Bronchial epithelial cell (primary cell): ENCODE measurements at regions not wholly inside any gene's neighbourhood (a gene's known extent, or its start where the extent isn't known, plus 50 kb on each side); places are given as distances from the start of the nearest gene placed in this dataset.

ENCODE experiments used
- DNase-seq: peaks from one replicate; pipeline ENCODE4 v3.0.0-alpha.2; 2010; ENCODE audit warnings: low read depth
- FAIRE-seq: peaks from 2 replicates; lab custom pipeline; 2011; peaks lifted over from hg19 to GRCh38; lab: Jason Lieb, UNC
- H3K27me3 ChIP-seq: 2 replicates; pipeline ENCODE4 v1.5.1; 2011; ENCODE audit warnings: low read length; ENCODE audit not compliant: control insufficient read depth, insufficient read depth
- H3K36me3 ChIP-seq: 2 replicates; pipeline ENCODE4 v1.5.1; 2011; ENCODE audit warnings: low read length; ENCODE audit not compliant: control insufficient read depth, insufficient read depth
- H3K4me3 ChIP-seq: 2 replicates; pipeline ENCODE4 v1.5.1; 2011; ENCODE audit warnings: mild to moderate bottlenecking, low read depth, low read length, control low read depth
- TF ChIP-seq, protein P1 (sequence below): IDR thresholded peaks from 2 replicates; pipeline ENCODE4 v1.5.1; 2011; ENCODE audit warnings: mild to moderate bottlenecking, moderate library complexity, low read length, control low read depth, inconsistent platforms; ENCODE audit not compliant: insufficient read depth, severe bottlenecking

DNA sequence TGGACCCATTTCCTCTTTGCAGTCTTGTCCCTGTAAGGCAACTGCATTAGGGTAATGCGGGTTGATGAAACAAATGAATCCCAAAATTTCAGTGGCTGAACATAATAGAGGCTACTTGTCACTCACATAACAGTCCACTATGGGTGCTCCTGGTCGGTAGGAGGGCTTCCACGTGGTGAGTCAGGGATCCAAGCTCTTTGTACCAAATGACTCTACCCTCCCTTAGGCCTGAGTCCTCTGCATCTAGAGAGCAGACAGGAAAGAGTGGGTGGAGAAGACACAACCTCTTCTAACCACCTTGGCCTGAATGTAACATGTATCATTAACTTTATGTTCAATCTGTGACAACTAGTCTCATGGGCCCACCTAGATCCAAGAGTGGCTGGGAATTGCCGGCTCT is 86.2 kb upstream of the HAAO start:
- TF ChIP-seq, protein P1, sequence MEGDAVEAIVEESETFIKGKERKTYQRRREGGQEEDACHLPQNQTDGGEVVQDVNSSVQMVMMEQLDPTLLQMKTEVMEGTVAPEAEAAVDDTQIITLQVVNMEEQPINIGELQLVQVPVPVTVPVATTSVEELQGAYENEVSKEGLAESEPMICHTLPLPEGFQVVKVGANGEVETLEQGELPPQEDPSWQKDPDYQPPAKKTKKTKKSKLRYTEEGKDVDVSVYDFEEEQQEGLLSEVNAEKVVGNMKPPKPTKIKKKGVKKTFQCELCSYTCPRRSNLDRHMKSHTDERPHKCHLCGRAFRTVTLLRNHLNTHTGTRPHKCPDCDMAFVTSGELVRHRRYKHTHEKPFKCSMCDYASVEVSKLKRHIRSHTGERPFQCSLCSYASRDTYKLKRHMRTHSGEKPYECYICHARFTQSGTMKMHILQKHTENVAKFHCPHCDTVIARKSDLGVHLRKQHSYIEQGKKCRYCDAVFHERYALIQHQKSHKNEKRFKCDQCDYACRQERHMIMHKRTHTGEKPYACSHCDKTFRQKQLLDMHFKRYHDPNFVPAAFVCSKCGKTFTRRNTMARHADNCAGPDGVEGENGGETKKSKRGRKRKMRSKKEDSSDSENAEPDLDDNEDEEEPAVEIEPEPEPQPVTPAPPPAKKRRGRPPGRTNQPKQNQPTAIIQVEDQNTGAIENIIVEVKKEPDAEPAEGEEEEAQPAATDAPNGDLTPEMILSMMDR, result no peak
- H3K27me3 ChIP-seq, result no peaks in the 10 kb centered on the region
- H3K4me3 ChIP-seq, result no peak overlapping the region
- peak; percentile 44 for DNase-seq
- H3K36me3 ChIP-seq, result no peaks in the 10 kb centered on the region
- FAIRE-seq, result no peak

DNA sequence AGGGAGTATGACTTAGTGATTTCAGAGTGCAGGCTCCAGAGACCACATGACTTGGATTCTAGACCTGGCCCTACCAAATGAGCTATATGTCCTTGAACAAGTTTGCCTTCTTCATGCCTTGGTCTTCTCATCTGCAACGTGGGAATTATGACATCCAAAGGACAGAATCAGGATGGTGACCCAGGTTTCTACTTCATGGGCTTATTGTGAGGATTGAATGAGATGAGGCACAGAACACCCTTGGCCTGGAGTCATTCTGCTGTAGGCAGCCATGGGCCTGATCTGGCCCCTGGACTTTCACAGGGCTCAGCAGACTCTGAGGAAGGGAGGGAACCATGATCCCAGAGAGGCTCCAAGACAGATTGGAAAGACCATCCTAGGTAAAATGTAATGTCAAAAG is 85.6 kb upstream of the HAAO start:
- no peaks in the 10 kb centered on the region for H3K36me3 ChIP-seq
- no peak overlapping the region for H3K4me3 ChIP-seq
- no peaks in the 10 kb centered on the region for H3K27me3 ChIP-seq
- TF ChIP-seq, protein P1, result no peak
- FAIRE-seq, result no peak
- no peak for DNase-seq

DNA sequence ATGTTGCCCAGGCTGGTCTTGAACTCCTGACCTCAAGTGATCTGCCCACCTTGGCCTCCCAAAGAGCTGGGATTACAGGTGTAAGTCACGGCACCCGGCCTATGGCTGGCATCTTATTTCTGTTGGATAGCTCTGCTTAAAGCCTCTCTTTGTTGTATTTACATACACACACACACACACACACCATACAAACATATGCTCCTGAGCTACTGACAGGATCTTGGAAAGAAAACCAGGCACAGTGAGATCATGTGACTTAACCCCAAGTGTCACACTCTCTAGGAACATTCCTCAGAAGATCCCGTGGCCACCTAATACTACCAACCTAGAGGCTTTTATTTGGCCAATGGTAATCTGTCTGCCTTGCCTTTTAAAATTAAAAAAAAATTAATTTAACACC is 85.1 kb upstream of the HAAO start:
- no peak overlapping the region for H3K4me3 ChIP-seq
- TF ChIP-seq, protein P1, result no peak
- no peak for FAIRE-seq

DNA sequence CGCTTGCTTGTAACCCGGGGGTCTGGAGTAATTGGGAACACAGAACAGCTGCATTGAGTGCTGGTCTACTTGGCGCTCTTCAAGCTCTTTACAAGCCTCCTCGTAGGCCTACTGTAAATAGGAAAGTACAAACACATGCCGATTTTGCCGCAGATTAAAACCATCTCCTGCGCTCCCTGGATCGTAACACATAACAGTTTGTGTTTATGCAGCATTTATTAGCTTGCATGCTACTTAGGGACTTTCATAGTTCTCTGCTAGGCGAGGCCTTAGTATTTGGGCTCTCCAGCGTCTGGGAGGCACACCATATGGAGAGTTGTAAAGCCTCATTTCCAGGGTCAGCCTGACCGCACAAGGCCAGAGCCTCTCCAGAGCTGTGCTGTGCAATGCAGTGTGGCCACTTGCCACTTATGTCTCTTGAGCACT is 84.0 kb upstream of the HAAO start:
- TF ChIP-seq, protein P1, result no peak
- H3K36me3 ChIP-seq, result no peaks in the 10 kb centered on the region
- no peaks in the 10 kb centered on the region for H3K27me3 ChIP-seq
- DNase-seq (no peak), FAIRE-seq (no peak)
- no peak overlapping the region for H3K4me3 ChIP-seq

More for the DNA sequence above, 85.1 kb upstream of the HAAO start:
- Histone ChIP-seq H3K36me3 (no peaks in the 10 kb centered on the region), H3K27me3 (no peaks in the 10 kb centered on the region)
- DNase-seq, result no peak

DNA sequence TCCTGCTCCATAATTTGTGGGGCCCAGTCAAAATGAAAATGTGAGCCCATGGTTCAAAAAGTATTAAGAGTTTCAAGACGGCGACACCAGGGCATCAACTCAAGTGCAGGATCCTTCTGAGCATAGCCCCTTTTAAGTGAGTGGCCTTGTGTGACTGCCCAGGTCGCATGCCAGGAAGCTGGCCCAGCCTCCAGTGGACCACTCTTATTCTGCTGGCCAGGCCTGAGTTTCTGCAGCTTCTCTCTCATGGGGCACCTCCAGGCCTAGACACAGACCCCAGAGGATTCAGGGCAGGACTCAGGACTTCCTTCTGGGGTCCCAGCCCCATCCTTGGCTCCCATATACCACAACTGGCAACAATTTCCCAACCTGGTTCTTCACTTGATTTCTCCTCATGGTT is 83.5 kb upstream of the HAAO start:
- no peaks in the 10 kb centered on the region for H3K27me3 ChIP-seq
- TF ChIP-seq, protein P1, result no peak
- no peak overlapping the region for H3K4me3 ChIP-seq
- no peak for FAIRE-seq
- H3K36me3 ChIP-seq, result no peaks in the 10 kb centered on the region
- DNase-seq, result no peak
